NB4 (cell line): ENCODE measurements at regions not wholly inside any gene's neighbourhood (a gene's known extent, or its start where the extent isn't known, plus 50 kb on each side); places are given as distances from the start of the nearest gene placed in this dataset.

Source experiments
- CTCF ChIP-seq: IDR thresholded peaks from one replicate; pipeline ENCODE4 v1.5.1; 2012; ENCODE audit warnings: low read depth, low read length
- MAX ChIP-seq: IDR thresholded peaks from 2 replicates; pipeline ENCODE4 v1.6.1; 2011; ENCODE audit warnings: low read depth, low read length
- MYC ChIP-seq: IDR thresholded peaks from 2 replicates; pipeline ENCODE4 v1.6.1; 2011; ENCODE audit warnings: low read depth, low read length
- POLR2A ChIP-seq: IDR thresholded peaks from 2 replicates; pipeline ENCODE4 v1.6.1; 2011; ENCODE audit warnings: mild to moderate bottlenecking; ENCODE audit not compliant: insufficient read length; ENCODE audit errors: extremely low read depth

GRCh38 chr3:106108925-106109324 lies 240.1 kb upstream of the CBLB start:
- TF ChIP-seq CTCF (no peak), POLR2A (no peak), MAX (no peak), MYC (no peak)
